GM12878 (cell line): ENCODE measurements at regions not wholly inside any gene's neighbourhood (a gene's known extent, or its start where the extent isn't known, plus 50 kb on each side); places are given as distances from the start of the nearest gene placed in this dataset.

ENCODE experiments used
- ATAC-seq: fragments of 200-7000 bp; cut with Tn5 transposase; 3 replicates; pipeline ENCODE4 v1.9.1; 2020; ENCODE audit warnings: mild to moderate bottlenecking, moderate library complexity
- BruUV-seq: library from RNA; stranded (reverse); fragments of 400-500 nt; replicated peaks from 2 replicates; lab custom pipeline; 2021; lab: Mats Ljungman, UMichigan
- CTCF ChIA-PET: fragments of 300-600 bp; sonication (Branson Sonifier 250); formaldehyde crosslinking; extraction: SDS; loops from one replicate; lab custom pipeline; 2021; ENCODE audit warnings: inconsistent platforms; lab: Yijun Ruan, JAX
- POLR2A ChIA-PET: fragments of 350-600 bp; formaldehyde crosslinking; extraction: SDS; loops from one replicate; lab custom pipeline; 2021; ENCODE audit warnings: inconsistent platforms; lab: Charles Lee
- RAD21 ChIA-PET: fragments of 300-600 bp; sonication (Branson Sonifier 250); formaldehyde crosslinking; loops from one replicate; lab custom pipeline; 2023; ENCODE audit warnings: antibody characterized with exemption; ENCODE audit not compliant: unreplicated experiment; lab: Charles Lee
- SMC1A ChIA-PET: fragments of 300-600 bp; sonication (Branson Sonifier 250); formaldehyde crosslinking; loops from one replicate; lab custom pipeline; 2023; ENCODE audit not compliant: unreplicated experiment, uncharacterized antibody; lab: Charles Lee
- DNase-seq: peaks from one replicate; pipeline ENCODE4 v3.0.0-alpha.2; 2011; ENCODE audit warnings: low read depth, low spot score
- FAIRE-seq: peaks from 3 replicates; lab custom pipeline; 2011; peaks lifted over from hg19 to GRCh38; lab: Jason Lieb, UNC
- H2AFZ ChIP-seq: 2 replicates; pipeline ENCODE4 v1.6.0; 2011; ENCODE audit warnings: low read depth, low read length, control low read depth; ENCODE audit not compliant: control insufficient read depth
- H3K27ac ChIP-seq: 2 replicates; pipeline ENCODE4 v1.5.1; 2011; ENCODE audit warnings: control low read depth; ENCODE audit not compliant: control insufficient read depth, insufficient read depth
- H3K27me3 ChIP-seq, 2 experiments: replicated peaks in 1 of 2; 2 replicates each; pipeline versions ENCODE4 v1.6.0 to v1.6.1; 2011; ENCODE audit warnings: low read length in 1 of 2; ENCODE audit not compliant: control insufficient read depth in 2 of 2, insufficient read depth in 2 of 2
- H3K36me3 ChIP-seq, 2 experiments: 2 replicates each; pipeline ENCODE4 v1.5.1; 2011; ENCODE audit warnings: low read length in 1 of 2; ENCODE audit not compliant: control insufficient read depth in 2 of 2, insufficient read depth in 2 of 2
- H3K4me1 ChIP-seq: 2 replicates; pipeline ENCODE4 v1.6.1; 2011; ENCODE audit warnings: mild to moderate bottlenecking, low read length, moderate library complexity, mixed read lengths; ENCODE audit not compliant: control insufficient read depth, insufficient read depth
- H3K4me2 ChIP-seq: 2 replicates; pipeline ENCODE4 v1.6.0; 2011; ENCODE audit warnings: control low read depth; ENCODE audit not compliant: control insufficient read depth, insufficient read depth
- H3K4me3 ChIP-seq: fragments of 200-600 bp; sonication (generic); 2 replicates; pipeline ENCODE4 v1.5.1; 2016
- H3K79me2 ChIP-seq: 2 replicates; pipeline ENCODE4 v1.6.0; 2011; ENCODE audit warnings: low read length; ENCODE audit not compliant: control insufficient read depth, insufficient read depth
- H3K9ac ChIP-seq: 2 replicates; pipeline ENCODE4 v1.8.0; 2011; ENCODE audit warnings: low read length, control low read depth, mixed read lengths; ENCODE audit not compliant: control insufficient read depth, insufficient read depth
- H3K9me3 ChIP-seq: replicated peaks from 3 replicates; pipeline ENCODE4 v1.5.1; 2011; ENCODE audit warnings: mild to moderate bottlenecking, low read length; ENCODE audit not compliant: control insufficient read depth, insufficient read depth
- H4K20me1 ChIP-seq: 2 replicates; pipeline ENCODE4 v1.6.0; 2011; ENCODE audit not compliant: control insufficient read depth, insufficient read depth
- BACH1 ChIP-seq: fragments of 450-650 bp; IDR thresholded peaks from 2 replicates; pipeline ENCODE4 v1.6.1; 2017; ENCODE audit warnings: mild to moderate bottlenecking, borderline replicate concordance
- BCL11A ChIP-seq: IDR thresholded peaks from 2 replicates; pipeline ENCODE4 v1.6.1; 2011; ENCODE audit warnings: low read depth, low read length
- DPF2 ChIP-seq: fragments of 450-650 bp; IDR thresholded peaks from 2 replicates; pipeline ENCODE4 v1.6.1; 2017; ENCODE audit warnings: mild to moderate bottlenecking
- EGR1 ChIP-seq, 2 experiments: IDR thresholded peaks; 1 replicate in 1 of 2; 2 replicates in 1 of 2; pipeline ENCODE4 v1.6.1; 2011 to 2012; ENCODE audit warnings: low read depth in 2 of 2, low read length in 2 of 2, borderline replicate concordance in 1 of 2, mild to moderate bottlenecking in 1 of 2, moderate library complexity in 1 of 2
- EP300 ChIP-seq, 2 experiments: fragments of 150-350 bp in 1 of 2; IDR thresholded peaks; 2 replicates each; pipeline ENCODE4 v1.6.1; 2011 to 2012; ENCODE audit warnings: low read depth in 2 of 2, low read length in 2 of 2, borderline replicate concordance in 1 of 2, improper control_type of control experiment in 1 of 2, inconsistent platforms in 1 of 2; ENCODE audit not compliant: control insufficient read depth in 1 of 2
- NFIC ChIP-seq: IDR thresholded peaks from 2 replicates; pipeline ENCODE4 v1.6.1; 2012; ENCODE audit warnings: low read depth, mild to moderate bottlenecking, inconsistent platforms, low read length, moderate library complexity
- POLR2A ChIP-seq: IDR thresholded peaks from 2 replicates; pipeline ENCODE4 v1.6.1; 2011; ENCODE audit warnings: low read depth, mild to moderate bottlenecking, low read length
- POLR2AphosphoS2 ChIP-seq: IDR thresholded peaks from 2 replicates; pipeline ENCODE4 v1.6.1; 2011; ENCODE audit warnings: low read depth, mild to moderate bottlenecking, low read length, improper control_type of control experiment, moderate library complexity
- RB1 ChIP-seq: fragments of 450-650 bp; formaldehyde crosslinking; IDR thresholded peaks from 2 replicates; pipeline ENCODE4 v1.6.1; 2017; ENCODE audit warnings: mild to moderate bottlenecking, borderline replicate concordance
- RFX5 ChIP-seq: IDR thresholded peaks from 2 replicates; pipeline ENCODE4 v1.6.1; 2011; ENCODE audit warnings: low read depth, low read length, improper control_type of control experiment
- SKIL ChIP-seq: fragments of 450-650 bp; IDR thresholded peaks from 2 replicates; pipeline ENCODE4 v1.6.1; 2017; ENCODE audit warnings: mild to moderate bottlenecking, low read depth, inconsistent platforms; ENCODE audit not compliant: poor library complexity, severe bottlenecking
- TCF7 ChIP-seq: IDR thresholded peaks from 2 replicates; pipeline ENCODE4 v1.6.1; 2014; ENCODE audit warnings: antibody characterized with exemption, borderline replicate concordance
- WGBS: methylation state at CpG from one replicate; pipeline ENCODE4 v1.1.6; 2016; ENCODE audit warnings: low lambda C conversion rate; ENCODE audit not compliant: insufficient replicate concordance, insufficient coverage; ENCODE audit errors: missing lambda C conversion rate; 5-methylcytosine and 5-hydroxymethylcytosine counted together
- in situ Hi-C: fragments of 300-500 bp; cut with MboI; formaldehyde crosslinking; loops from 9 replicates; pipeline ENCODE4 v1.14.3; 2018; ENCODE audit warnings: mixed read lengths
- intact Hi-C: fragments of 100-400 bp; cut with micrococcal nuclease; formaldehyde crosslinking; loops from one replicate; pipeline ENCODE4 v1.14.2; 2022; ENCODE audit not compliant: unreplicated experiment
- TF ChIP-seq, protein P1 (sequence below): fragments of 450-650 bp; formaldehyde crosslinking; IDR thresholded peaks from 2 replicates; pipeline ENCODE4 v1.4.0; 2022; ENCODE audit warnings: mild to moderate bottlenecking, moderate library complexity
- TF ChIP-seq, protein P2 (sequence below): IDR thresholded peaks from 2 replicates; pipeline ENCODE4 v1.6.1; 2011; ENCODE audit warnings: low read depth, low read length, improper control_type of control experiment, borderline replicate concordance

DNA sequence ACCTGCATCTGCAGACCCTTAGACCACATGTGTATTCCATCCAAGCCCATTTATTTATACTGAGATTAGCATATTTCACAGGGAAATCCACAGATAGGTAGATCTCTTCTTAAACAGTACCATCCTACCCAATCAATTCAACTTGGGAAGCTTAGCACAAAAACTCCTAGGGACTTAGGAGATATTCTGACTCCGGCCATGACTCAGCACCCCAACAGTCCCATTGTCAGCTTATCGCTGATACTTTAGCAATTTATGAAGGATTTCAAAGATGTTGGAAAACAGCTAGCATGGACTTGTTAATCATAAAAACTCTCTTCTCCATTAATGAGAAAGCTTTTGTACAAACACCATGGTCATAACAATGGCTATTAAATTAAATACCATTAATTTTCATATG lies 236.2 kb upstream of the PREP start:
- intact Hi-C loops = no loop called here

GRCh38 chr6:105633814-105634213 lies 230.9 kb upstream of the PREP start:
- FAIRE-seq = no peak
- ChIA-PET POLR2A (interaction anchor here (0.5 to 1.1 kb wide), 2 partner anchors 9 to 10 kb away, joined by 3 read pairs; no protein-coding TSS in a partner anchor), RAD21 (no interaction called here), SMC1A (interaction anchor here (1.1 to 1.4 kb wide), 3 partner anchors 9 to 81 kb away, joined by 4 to 8 read pairs (median 4); no protein-coding TSS in a partner anchor), CTCF (no interaction called here)
- Histone ChIP-seq H3K9ac (no peak overlapping the region), H3K79me2 (no peaks in the 10 kb centered on the region), H3K27me3 (no peaks in the 10 kb centered on the region), H3K36me3 (no peaks in the 10 kb centered on the region), H3K4me1 (no peaks in the 10 kb centered on the region), H3K4me3 (no peak overlapping the region), H2AFZ (no peak overlapping the region), H3K9me3 (peaks cover 3% of the 10 kb centered on the region; the same call in 2 of the 3 replicates), H3K27ac (no peak overlapping the region), H3K4me2 (no peak overlapping the region), H4K20me1 (no peaks in the 10 kb centered on the region)
- BruUV-seq = no TSS peak
- in situ Hi-C loops (no loop called here), intact Hi-C loops (no loop called here)
- ATAC-seq = no peak
- DNase-seq = no peak
- TF ChIP-seq SKIL = no peak
- TF ChIP-seq, protein P1, sequence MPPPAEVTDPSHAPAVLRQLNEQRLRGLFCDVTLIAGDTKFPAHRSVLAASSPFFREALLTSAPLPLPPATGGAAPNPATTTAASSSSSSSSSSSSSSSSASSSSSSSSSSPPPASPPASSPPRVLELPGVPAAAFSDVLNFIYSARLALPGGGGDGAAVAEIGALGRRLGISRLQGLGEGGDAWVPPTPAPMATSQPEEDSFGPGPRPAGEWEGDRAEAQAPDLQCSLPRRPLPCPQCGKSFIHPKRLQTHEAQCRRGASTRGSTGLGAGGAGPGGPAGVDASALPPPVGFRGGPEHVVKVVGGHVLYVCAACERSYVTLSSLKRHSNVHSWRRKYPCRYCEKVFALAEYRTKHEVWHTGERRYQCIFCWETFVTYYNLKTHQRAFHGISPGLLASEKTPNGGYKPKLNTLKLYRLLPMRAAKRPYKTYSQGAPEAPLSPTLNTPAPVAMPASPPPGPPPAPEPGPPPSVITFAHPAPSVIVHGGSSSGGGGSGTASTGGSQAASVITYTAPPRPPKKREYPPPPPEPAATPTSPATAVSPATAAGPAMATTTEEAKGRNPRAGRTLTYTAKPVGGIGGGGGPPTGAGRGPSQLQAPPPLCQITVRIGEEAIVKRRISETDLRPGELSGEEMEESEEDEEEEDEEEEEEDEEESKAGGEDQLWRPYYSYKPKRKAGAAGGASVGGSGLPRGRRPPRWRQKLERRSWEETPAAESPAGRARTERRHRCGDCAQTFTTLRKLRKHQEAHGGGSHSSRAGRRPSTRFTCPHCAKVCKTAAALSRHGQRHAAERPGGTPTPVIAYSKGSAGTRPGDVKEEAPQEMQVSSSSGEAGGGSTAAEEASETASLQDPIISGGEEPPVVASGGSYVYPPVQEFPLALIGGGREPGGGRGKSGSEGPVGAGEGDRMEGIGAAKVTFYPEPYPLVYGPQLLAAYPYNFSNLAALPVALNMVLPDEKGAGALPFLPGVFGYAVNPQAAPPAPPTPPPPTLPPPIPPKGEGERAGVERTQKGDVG (CRISPR knock-in tag) = no peak
- TF ChIP-seq POLR2A = no peak
- TF ChIP-seq POLR2AphosphoS2 = no peak
- TF ChIP-seq TCF7 = no peak
- TF ChIP-seq, protein P2, sequence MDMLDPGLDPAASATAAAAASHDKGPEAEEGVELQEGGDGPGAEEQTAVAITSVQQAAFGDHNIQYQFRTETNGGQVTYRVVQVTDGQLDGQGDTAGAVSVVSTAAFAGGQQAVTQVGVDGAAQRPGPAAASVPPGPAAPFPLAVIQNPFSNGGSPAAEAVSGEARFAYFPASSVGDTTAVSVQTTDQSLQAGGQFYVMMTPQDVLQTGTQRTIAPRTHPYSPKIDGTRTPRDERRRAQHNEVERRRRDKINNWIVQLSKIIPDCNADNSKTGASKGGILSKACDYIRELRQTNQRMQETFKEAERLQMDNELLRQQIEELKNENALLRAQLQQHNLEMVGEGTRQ = no peak
- TF ChIP-seq BACH1 = no peak
- TF ChIP-seq BCL11A = no peak
- TF ChIP-seq RB1 = no peak
- no peak for TF ChIP-seq NFIC
- TF ChIP-seq RFX5 = no peak

More for the DNA sequence above, 236.2 kb upstream of the PREP start:
- SMC1A ChIA-PET = interaction anchor here (0.7 kb wide), 1 partner anchor 40 kb away, joined by 3 read pairs; no protein-coding TSS in a partner anchor
- Histone ChIP-seq H3K4me1 (peaks cover 7% of the 10 kb centered on the region), H3K4me3 (no peak overlapping the region), H4K20me1 (no peaks in the 10 kb centered on the region), H3K27ac (no peak overlapping the region), H3K9me3 (peaks cover 3% of the 10 kb centered on the region; the same call in 2 of the 3 replicates), H2AFZ (no peak overlapping the region), H3K79me2 (no peaks in the 10 kb centered on the region), H3K36me3 (no peaks in the 10 kb centered on the region), H3K9ac (no peak overlapping the region), H3K27me3 (no peaks in the 10 kb centered on the region; a peak in 1 of 4 replicates), H3K4me2 (no peak overlapping the region)
- CTCF ChIA-PET = no interaction called here
- RAD21 ChIA-PET = no interaction called here
- BruUV-seq = no TSS peak
- TF ChIP-seq DPF2 (no peak), EGR1 (IDR thresholded peaks at IDR 0.05; ENCODE audit: borderline replicate concordance in 1 of 2, low read depth in 2 of 2, low read length in 2 of 2) (no peak), EP300 (IDR thresholded peaks at IDR 0.05; ENCODE audit: borderline replicate concordance in 1 of 2, control insufficient read depth in 1 of 2, low read depth in 2 of 2, low read length in 2 of 2) (no peak)
- in situ Hi-C loops = no loop called here
- POLR2A ChIA-PET = no interaction called here
- no peak for DNase-seq
- WGBS = 97% methylated on average over 2 of the region's 2 CpGs
- FAIRE-seq = no peak
- no peak for ATAC-seq
